NCI-H1105 (cell line): ENCODE measurements at regions not wholly inside any gene's neighbourhood (a gene's known extent, or its start where the extent isn't known, plus 50 kb on each side); places are given as distances from the start of the nearest gene placed in this dataset.

Experiments used
- DNase-seq: peaks from one replicate; lab custom pipeline; 2025; lab: John Stamatoyannopoulos, UW

DNA sequence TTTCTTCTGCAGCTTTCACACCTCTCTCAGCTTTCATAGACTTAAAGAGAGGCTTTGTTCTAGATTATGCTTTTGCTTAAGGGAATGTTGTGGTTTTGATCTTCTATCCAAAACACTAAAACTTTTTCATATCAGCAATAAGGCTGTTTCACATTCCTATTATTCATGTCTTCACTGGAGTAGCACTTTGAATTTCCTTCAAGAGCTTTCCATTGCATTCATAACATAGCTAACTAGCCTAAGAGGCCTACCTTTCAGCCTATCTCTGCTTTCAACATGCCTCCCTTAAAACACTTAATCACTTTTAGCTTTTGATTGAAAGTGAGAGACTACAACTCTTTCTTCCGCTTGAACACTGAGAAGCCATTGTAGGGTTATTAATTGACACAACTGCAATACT lies 1117.0 kb upstream of the PHF14 start:
- no peak for DNase-seq

DNA sequence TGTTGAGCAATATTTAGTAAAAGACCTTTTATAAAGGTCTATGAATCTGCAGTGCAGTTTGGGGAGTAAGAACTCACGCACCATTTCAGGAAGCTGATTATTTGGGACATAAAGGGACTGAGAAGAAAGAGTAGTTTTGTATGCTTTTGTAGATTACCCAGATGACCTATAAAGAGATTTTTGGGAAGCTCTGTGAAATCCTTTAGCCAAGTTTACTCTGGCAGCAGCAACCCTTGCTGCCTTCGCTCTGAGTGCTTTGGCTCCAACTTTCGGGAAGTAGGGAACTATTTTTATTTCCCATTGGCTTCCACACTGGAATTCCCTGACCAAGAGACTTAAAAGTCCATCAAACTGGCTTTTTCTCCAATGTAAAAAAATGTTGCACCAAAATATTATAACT lies 1110.1 kb upstream of the PHF14 start:
- DNase-seq: no peak

DNA sequence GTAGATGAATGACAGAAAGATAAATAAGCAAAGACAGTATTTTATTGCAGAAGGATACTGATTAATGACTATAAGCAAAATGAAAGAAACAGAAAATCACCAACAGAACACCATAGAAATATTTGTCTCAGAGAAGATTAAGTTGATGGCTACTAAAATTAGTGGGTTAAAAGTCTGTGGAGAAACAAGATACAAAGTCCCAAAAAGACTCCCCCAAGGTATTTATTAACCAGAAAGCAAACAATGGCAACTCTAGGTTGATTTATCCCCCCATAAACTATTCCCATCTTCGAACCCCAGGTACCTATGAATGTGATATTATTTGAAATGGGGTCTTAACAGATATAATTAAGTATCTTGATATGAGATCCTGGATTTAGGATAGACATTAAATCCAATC lies 1104.5 kb upstream of the PHF14 start:
- DNase-seq: no peak

DNA sequence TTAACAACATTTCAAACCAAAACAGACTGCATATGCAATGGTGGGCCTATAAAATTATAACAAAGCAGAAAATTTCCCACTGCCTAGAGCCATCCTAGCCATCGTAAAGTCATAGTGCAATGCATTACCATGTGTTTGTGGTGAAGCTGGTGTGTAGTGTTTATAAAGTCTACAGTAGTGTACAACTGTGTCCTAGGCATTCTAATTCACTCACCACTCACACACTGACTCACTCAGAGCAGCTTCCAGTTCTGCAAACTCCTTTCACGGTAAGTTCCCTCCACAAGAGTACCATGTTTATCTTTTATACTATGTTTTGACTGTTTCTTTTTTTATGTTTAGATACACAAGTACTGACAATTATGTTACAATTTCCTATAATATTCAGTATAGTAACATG lies 1104.1 kb upstream of the PHF14 start:
- DNase-seq: no peak

DNA sequence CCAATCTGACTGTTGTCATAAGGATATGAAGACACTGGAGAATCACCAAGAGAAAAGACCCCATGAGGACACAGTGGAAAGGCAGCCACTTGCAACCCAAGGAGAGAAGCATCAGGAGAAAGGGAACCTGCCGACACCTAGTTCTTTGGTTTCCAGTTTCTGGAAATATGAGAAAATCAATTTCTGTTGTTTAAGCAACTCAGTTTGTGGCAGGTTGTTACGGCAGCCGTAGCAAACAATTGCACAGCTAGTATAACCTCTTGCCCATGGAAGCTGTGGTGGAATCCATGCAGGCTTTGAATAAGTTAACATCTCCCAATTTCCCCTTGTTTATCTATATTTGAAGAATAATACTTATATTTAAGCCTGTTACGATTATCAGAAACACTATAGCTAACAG lies 1103.0 kb upstream of the PHF14 start:
- DNase-seq: no peak

DNA sequence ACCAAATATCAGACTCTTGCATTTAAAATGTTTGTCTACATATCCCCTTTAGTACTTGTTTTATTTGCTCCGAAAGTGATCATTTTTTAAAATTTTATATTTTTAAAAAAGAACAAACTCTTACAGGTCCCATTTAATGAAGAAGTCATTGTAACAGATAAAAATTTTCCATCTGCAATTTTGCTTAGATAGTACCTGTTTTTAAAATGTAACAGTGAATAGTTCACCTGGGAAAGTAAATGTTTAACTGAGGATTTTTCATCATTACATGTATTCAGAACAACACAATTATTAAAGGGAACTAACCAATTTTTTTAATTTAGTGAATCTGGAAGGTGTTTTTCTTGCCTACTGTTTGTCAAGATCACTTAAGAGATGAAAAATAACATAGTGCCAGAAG lies 1099.5 kb upstream of the PHF14 start:
- no peak for DNase-seq

DNA sequence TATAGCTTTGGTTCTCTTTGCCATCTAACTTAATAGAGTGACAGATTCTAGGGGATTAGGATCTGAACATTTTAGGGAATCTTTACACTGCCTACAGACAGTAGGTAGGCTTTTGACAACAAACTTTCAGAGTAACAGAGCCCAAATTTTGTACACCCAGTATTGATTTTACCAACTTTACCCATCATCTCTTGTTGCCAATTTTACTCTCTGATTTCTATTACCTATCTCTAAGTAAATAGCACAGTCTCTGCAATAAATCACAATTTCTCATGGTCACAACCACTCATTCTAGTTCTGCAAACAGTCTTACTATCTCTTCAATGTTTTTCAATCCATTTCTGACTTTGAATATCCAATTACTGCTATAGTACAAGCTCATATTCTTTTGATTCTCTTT lies 1097.6 kb upstream of the PHF14 start:
- DNase-seq: no peak

DNA sequence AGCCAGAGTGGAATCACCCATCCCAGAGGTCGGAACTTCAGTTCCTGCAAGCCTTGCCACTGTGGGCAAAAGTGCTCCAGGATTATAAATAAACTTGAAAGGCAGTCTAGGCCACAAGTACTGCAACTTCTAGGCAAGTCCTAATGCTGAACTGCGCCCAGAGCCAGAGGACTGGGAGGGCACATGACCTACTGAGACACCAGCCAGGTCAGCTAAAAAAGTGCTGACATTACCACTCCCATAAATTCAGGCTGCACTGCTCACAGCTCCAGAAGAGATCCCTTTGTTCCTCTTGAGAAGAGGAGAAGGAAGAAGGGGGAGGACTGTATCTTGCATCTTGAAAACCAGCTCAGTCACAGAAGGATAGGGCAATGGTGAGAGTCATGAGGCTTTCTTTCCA lies 1084.1 kb upstream of the PHF14 start:
- DNase-seq: no peak

DNA sequence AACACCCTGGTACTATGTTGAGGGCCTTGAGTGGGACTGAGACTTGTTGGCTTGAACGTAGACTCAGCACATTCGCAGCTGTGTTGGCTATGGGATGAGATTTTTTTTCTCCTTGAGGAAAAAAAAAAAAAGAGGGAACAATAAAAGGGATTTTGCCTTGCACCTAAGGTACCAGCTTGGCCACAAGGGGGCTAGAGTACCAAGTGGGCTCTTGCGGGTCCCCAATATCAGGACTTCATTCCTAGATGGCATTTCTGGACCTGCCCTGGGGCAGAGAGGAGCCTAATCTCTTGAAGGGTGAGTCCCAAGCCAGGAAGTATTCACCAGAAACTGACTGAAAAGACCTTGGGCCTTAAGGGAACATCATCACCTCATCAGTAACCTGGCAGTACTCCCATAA lies 1083.6 kb upstream of the PHF14 start:
- no peak for DNase-seq

DNA sequence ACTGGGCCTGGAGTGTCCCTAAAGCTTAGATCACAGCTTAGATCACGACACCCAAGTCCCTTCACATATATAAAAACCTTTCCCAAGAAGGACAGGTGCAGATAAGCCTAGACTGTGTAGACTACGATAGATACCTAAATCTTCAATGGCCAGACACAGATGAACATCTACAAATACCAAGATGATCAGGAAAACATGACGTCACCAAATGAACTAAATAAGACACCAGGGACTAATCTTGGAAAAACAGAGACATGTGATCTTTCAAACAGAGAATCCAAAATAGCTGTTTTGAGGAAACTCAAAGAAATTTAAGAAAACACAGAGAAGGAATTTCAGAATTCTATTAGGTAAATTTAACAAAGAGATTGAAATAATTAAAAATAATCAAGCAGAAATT lies 1082.6 kb upstream of the PHF14 start:
- no peak for DNase-seq

DNA sequence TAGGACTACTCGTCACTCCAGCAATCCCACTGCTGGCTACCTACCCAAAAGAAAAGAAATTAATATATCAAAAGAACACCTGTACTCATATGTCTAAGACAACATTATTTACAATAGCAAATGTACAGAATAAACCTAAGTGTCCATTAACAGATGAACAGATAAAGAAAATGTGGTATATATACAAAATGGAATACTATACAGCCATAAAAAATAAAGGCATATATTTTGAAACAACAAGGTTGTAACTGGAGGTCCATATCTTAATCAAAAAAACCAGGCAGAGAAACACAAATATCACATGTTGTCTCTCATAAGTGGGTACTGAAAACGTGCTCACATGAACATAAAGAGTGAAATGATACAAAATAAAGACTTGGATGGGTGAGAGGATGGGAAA lies 1073.3 kb upstream of the PHF14 start:
- DNase-seq: no peak

DNA sequence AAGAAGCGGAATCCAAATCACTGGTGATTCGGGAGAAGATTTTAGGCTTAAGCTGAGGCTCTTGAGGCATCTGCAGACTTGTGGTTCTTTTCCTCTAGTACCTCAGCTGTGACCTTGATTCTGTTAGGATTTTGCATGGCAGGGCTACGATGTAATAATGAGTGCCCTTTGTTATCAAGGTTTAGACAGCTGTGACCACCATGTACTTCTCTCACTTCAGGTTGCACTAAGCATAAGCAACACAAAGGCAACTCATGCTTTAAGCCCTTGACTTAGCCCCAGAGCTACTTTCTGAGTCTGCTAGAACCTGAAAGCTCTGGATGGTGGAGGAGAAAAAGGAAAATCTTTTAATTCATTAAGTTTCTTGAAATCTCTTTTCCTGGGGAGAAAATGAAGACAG lies 1052.3 kb upstream of the PHF14 start:
- DNase-seq: no peak

DNA sequence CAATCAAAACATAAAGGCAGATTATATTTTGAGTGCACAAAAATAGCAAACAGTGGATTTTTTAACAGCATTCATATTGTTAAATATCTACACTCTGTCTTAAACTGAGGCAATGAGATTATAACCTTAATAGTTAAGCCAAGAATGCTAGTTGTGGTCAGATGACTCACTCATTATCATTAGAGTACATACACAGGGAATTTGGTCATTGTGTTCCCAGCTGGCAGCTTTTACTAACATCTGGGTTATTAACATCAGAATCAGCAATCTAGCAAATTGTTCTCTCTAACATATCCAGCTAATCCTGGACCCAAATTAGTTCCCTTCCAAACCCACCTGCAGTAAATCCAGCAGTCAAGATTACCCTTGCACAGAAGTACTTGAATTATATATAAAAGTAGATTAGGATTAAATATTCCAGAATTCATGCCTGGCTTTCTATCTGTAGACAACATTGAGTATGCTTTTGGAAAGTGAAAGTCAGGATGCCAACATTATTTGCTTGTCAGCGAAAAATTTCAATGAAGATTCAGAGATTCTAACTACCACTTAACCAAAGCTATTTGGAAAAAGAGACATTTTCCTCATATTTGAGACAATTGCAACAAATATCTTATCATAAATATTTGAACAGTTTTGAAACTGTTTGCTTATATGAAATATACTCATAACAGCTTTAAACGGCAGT lies 1035.6 kb upstream of the PHF14 start:
- no peak for DNase-seq

DNA sequence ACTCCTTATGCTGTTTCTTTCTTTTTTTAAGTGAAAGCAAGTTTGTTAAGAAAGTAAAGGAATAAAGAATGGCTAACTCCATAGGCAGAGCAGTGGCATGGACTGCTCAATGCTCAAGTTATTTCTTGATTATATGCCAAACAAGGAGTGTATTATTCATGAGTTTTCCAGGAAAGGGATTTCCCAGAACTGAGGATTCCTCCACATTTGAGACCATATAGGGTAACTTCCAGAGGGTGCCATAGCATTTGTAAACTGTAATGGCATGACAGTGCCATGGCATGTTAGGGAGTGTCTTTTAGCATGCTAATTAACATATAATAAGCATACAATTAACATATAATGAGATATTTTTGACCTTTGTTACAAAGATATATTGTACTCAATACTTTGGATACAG lies 1034.5 kb upstream of the PHF14 start:
- DNase-seq: no peak

DNA sequence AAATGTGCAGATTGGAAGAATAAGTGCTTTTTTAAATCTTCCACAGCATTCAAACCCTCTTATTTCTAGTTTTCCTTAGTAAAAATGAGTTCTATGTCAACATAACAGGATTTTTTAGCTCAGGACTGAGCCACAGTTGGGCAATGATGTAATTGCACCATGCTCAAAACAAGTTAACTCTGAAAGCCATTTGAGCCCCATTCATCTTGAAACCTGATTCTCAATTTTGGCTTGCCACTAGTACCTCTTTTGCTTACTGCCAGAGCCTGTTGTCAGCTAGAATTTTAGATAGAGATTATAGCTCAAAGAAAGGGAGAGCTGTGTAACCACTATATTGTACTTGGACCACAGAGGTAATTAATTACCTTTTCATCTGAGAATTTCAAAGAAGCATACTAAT lies 1028.5 kb upstream of the PHF14 start:
- peak; percentile 70 for DNase-seq

DNA sequence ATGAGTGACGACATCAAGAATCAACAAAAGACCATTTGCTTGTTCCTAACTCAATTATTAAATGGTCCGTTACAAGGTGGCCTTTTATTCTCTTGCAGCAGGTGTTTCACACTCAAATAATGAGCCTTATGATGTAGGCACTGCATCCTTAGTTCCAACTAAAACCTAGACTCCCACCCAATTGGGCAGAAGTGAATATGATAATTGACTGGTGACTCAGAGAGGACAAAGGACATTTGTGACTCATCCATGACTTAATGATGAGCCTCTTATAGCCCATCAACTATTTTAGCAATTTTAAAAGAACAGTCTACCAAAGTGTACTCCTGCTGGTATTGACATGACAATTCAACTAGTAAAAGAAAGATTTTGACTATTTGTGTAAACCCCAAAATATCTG lies 1027.8 kb upstream of the PHF14 start:
- DNase-seq: peak; percentile 76

DNA sequence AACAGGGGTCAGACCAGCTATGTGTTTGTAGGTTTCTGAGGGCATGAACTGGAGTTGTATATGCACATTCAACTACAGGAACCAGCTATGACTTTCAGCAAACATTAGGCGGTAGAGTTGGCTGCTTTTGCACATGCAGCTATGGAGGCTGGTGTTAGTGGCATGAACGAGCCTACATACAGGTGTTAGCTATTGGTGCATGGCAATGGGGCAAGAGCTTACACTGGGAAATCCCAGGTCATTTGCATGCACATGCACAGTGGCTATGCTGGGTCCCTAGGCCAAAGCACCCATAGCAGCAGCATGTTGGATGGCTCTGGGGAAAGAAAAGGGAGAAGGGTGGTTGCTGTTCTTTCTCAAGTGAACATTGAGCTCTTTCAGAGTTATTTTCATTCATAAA lies 1018.5 kb upstream of the PHF14 start:
- no peak for DNase-seq

DNA sequence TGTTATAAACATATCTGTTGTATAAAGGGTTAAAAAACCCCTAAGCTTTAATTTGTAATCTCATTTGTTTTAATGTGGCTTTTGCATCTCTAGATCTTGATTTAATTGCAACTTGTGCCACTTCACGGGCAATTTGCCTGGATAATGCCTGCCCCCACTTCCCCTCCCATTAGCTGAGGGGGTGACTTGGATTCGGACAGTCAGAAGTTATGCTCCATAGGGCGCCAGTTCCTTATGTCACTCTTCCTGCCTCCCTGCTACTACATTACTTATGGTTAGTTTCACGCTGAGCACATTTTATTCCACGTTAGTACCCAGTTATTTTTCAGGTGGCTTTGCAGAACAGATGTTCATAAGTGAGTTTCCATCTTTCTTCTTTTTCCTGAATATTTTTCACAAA lies 1015.2 kb upstream of the PHF14 start:
- DNase-seq: no peak

DNA sequence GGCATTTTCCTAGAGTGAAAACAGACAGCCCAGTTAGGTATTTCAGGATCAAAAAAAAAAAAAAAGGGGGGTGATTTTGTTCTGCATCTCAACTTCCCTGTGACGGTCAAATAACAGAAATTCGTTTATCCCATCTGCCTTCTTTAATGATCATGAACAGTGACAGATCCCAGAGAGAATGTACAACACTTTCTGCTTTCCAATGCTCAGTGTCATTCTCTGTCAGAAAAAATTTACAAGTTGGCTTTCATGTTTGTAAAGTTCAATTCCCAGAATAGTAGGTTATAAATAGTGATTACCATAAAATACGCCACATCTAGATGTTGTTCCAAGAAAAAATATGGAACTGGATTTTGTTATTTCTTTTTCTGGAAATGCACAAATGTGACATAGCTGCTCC lies 1013.2 kb upstream of the PHF14 start:
- DNase-seq: no peak

DNA sequence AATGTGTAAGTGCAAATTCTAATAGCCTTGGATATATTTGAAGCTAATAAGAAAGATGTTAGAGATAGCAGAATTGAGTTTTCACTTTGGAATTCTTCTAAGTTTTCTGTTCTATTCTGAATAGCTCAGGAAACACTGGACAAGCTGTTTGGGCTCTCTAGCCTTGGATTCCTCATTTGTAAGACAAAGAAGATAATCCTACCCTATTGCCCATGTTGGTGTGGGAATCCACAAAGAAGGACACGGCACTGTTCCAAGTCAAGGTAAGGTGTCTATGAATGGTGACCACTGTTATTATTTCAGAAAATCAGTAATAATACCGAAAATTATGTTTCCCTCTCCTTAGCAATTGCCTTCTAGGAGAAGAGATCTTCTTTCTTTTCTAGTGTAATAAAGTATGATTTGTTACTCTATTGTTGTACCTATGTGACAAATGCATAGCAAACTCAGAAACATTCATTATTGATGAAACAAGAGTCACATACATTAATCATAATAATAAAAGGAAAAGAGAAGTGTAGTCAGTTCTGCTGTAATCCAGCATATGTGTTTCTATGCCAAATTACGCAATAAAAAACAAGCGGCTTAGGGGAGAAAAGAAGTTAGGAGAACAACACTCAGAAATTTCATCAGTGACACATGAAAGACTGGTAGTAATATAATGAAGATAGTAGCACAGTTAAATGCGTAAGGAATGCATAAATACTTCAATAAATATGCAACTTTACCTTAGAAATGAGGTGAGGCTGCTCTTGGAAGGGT lies 1012.3 kb upstream of the PHF14 start:
- no peak for DNase-seq

DNA sequence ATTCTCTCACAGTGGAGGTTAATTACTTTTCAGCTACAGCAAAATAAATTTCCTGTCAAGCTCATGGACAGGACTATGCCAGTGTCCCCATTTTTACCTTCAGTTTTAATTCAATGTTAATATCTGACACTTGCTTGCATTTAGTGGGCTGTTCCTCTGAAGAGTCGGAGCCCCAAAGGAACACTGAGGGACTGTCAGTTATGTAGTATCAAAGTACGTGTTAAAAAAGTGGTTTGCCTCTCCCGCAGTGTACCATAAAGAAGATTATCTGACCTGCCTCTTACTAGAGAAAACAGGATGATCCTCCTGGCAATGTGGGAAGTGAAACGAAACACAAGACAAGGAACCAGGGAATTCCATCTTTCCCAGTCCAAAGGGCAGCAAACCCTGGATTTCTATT lies 1010.9 kb upstream of the PHF14 start:
- no peak for DNase-seq

DNA sequence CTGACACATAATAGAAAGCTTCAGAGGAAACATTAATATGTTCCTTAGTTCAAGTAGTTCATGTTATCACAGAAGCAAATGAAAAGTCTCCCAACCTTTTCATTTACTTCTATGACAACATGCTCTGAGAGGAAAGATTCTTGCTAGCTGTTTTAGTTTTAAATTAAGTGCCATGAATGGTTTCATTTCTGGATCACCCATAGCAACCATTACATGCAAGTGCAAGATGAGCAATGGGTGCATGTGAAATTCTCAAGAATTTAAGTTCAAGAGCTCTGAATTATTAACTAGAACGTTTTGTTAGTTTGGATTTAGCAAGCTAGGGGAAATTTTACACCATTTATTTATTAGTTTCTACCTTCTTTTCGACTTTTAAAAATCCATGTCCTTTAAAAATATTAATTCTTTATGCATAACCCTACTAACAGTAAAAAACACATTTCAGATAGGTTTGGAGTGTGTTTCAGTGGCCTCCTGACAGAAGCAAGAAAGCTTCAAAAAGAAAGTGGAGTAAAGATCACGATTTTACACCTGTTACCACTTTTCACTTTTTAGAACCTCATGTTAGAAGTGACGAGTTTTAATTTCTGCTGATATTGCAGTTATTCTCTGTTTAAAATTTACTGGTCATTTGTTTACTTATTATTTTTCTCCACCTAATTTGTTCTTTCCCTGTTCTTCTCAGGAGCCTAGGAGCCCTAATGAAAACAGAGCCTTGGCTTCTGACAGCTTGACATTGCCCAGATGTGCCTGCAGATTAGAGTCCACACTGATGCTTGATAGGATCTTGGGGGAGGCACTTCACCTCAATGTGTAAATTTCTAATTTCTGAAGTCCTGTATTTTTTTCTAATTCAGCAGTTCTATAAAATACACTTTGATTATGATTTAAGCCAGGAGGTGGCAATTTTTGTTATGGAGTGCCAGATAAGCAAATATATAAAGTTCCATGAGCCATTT lies 995.3 kb upstream of the PHF14 start:
- DNase-seq: no peak
